K562 (cell line): ENCODE measurements at regions not wholly inside any gene's neighbourhood (a gene's known extent, or its start where the extent isn't known, plus 50 kb on each side); places are given as distances from the start of the nearest gene placed in this dataset.

ENCODE experiments used
- ATAC-seq: fragments of 200-7000 bp; cut with Tn5 transposase; 3 replicates; pipeline ENCODE4 v1.9.1; 2020; ENCODE audit warnings: moderate library complexity
- BruUV-seq: library from RNA; stranded (reverse); fragments of 400-500 nt; replicated peaks from 2 replicates; lab custom pipeline; 2021; lab: Mats Ljungman, UMichigan
- CTCF ChIA-PET: fragments of 300-600 bp; formaldehyde crosslinking; extraction: SDS; loops from one replicate; lab custom pipeline; 2021; ENCODE audit warnings: low intra/inter-chr PET ratio; lab: Yijun Ruan, JAX
- POLR2A ChIA-PET: fragments of 300-600, 350-650 bp; sonication (Branson Sonifier 250); formaldehyde crosslinking; extraction: SDS; loops from one replicate; lab custom pipeline; 2021; ENCODE audit warnings: antibody characterized with exemption, inconsistent platforms; lab: Yijun Ruan, JAX
- DNase-seq, 4 experiments: peaks; one replicate each; pipeline versions ENCODE4 v3.0.0 to v3.0.0-alpha.2; 2011 to 2018; ENCODE audit warnings: low spot score in 3 of 4, mixed read lengths in 3 of 4; ENCODE audit errors: extremely low read depth in 1 of 4
- FAIRE-seq: peaks from 2 replicates; lab custom pipeline; 2011; peaks lifted over from hg19 to GRCh38; lab: Jason Lieb, UNC
- H2AFZ ChIP-seq: 2 replicates; pipeline ENCODE4 v1.6.0; 2011; ENCODE audit warnings: low read depth, low read length, control low read depth, inconsistent platforms
- H3K27ac ChIP-seq: fragments of 200-600 bp; 3 replicates; pipeline ENCODE4 v1.8.0; 2011; ENCODE audit warnings: low read depth, mild to moderate bottlenecking, control low read depth, inconsistent platforms, low read length, moderate library complexity, mixed read lengths; ENCODE audit errors: extremely low read depth
- H3K27me3 ChIP-seq, 2 experiments: fragments of 300-600 bp in 1 of 2; 2 replicates in 1 of 2; 3 replicates in 1 of 2; pipeline versions ENCODE4 v1.6.0 to v1.8.0; 2011; ENCODE audit warnings: inconsistent platforms in 2 of 2, low read length in 2 of 2, mild to moderate bottlenecking in 1 of 2, mixed read lengths in 1 of 2, moderate library complexity in 1 of 2; ENCODE audit not compliant: control insufficient read depth in 2 of 2, insufficient read depth in 2 of 2
- H3K36me3 ChIP-seq: fragments of 300-600 bp; 3 replicates; pipeline ENCODE4 v1.8.0; 2011; ENCODE audit warnings: mild to moderate bottlenecking, low read length, inconsistent platforms; ENCODE audit not compliant: control insufficient read depth, insufficient read depth
- H3K4me1 ChIP-seq, 2 experiments: fragments of 200-600 bp in 1 of 2; replicated peaks in 1 of 2; 2 replicates in 1 of 2; 3 replicates in 1 of 2; pipeline versions ENCODE4 v1.5.1 to v1.8.0; 2011; ENCODE audit warnings: inconsistent platforms in 2 of 2, low read length in 2 of 2, mild to moderate bottlenecking in 1 of 2, mixed read lengths in 1 of 2, moderate library complexity in 1 of 2; ENCODE audit not compliant: control insufficient read depth in 2 of 2, insufficient read depth in 2 of 2
- H3K4me2 ChIP-seq: 2 replicates; pipeline ENCODE4 v1.6.1; 2011; ENCODE audit warnings: low read length, control low read depth, inconsistent platforms, mixed read lengths; ENCODE audit not compliant: insufficient read depth
- H3K4me3 ChIP-seq: fragments of 200-600 bp; sonication (generic), shearing (Covaris generic); 2 replicates; pipeline ENCODE4 v1.5.1; 2016; ENCODE audit warnings: control low read depth, inconsistent platforms
- H3K79me2 ChIP-seq: fragments of 200-600 bp; 3 replicates; pipeline ENCODE4 v1.8.0; 2011; ENCODE audit warnings: low read length, inconsistent platforms; ENCODE audit not compliant: control insufficient read depth, insufficient read depth
- H3K9ac ChIP-seq, 2 experiments: 2 replicates each; pipeline versions ENCODE4 v1.6.0 to v1.6.1; 2011; ENCODE audit warnings: low read depth in 2 of 2, low read length in 2 of 2, control low read depth in 1 of 2, inconsistent platforms in 1 of 2, mild to moderate bottlenecking in 1 of 2, mixed read lengths in 1 of 2; ENCODE audit not compliant: insufficient read depth in 1 of 2
- H3K9me1 ChIP-seq: one replicate; pipeline ENCODE4 v1.6.0; 2011; ENCODE audit warnings: inconsistent platforms, mild to moderate bottlenecking, low read length, moderate library complexity; ENCODE audit not compliant: control insufficient read depth, insufficient read depth
- H3K9me3 ChIP-seq: replicated peaks from 2 replicates; pipeline ENCODE4 v1.5.1; 2011; ENCODE audit warnings: low read depth, low read length, inconsistent platforms; ENCODE audit not compliant: control insufficient read depth, insufficient read depth
- H4K20me1 ChIP-seq: replicated peaks from 2 replicates; pipeline ENCODE4 v1.6.1; 2011; ENCODE audit warnings: low read length, inconsistent platforms, mixed read lengths; ENCODE audit not compliant: control insufficient read depth, insufficient read depth
- CCAR2 ChIP-seq: fragments of 200-400 bp; formaldehyde crosslinking; IDR thresholded peaks from 2 replicates; pipeline ENCODE4 v1.6.1; 2017; ENCODE audit warnings: mild to moderate bottlenecking, low read depth, low read length
- KAT8 ChIP-seq: fragments of 450-650 bp; IDR thresholded peaks from 2 replicates; pipeline ENCODE4 v1.6.1; 2016; ENCODE audit warnings: low read depth, mild to moderate bottlenecking
- KLF16 ChIP-seq: IDR thresholded peaks from 2 replicates; pipeline ENCODE4 v1.6.1; 2016; ENCODE audit warnings: antibody characterized with exemption
- TAF7 ChIP-seq: fragments of 450-650 bp; IDR thresholded peaks from 2 replicates; pipeline ENCODE4 v1.6.1; 2016; ENCODE audit warnings: missing genetic modification characterization, missing compliant biosample characterization
- ZNF561 ChIP-seq: fragments of 450-650 bp; formaldehyde crosslinking; conservative IDR thresholded peaks from 2 replicates; pipeline ENCODE4 v1.4.0; 2020; ENCODE audit warnings: mild to moderate bottlenecking, moderate library complexity
- WGBS: fragments of 100-300 bp; shearing (Covaris generic); methylation state at CpG from one replicate; pipeline ENCODE4 v1.1.6; 2016; ENCODE audit warnings: low coverage, mixed read lengths; ENCODE audit not compliant: insufficient coverage; ENCODE audit errors: missing lambda C conversion rate; 5-methylcytosine and 5-hydroxymethylcytosine counted together
- in situ Hi-C: fragments of 300-500 bp; cut with MboI; formaldehyde crosslinking; loops from 4 replicates; pipeline ENCODE4 v1.15.0; 2018; ENCODE audit warnings: inconsistent platforms, mixed read lengths
- intact Hi-C: fragments of 100-400 bp; cut with micrococcal nuclease; formaldehyde crosslinking; loops from 2 replicates; pipeline ENCODE4 v1.14.2; 2022
- TF ChIP-seq, protein P1 (sequence below): sonication (generic); formaldehyde crosslinking; IDR thresholded peaks from 2 replicates; pipeline ENCODE4 v1.8.0; 2022; ENCODE audit warnings: missing genetic modification reagents, mild to moderate bottlenecking, moderate library complexity, borderline replicate concordance
- TF ChIP-seq, protein P2 (sequence below): fragments of 250-450 bp; sonication (Bioruptor Pico); IDR thresholded peaks from 2 replicates; pipeline ENCODE4 v1.5.0; 2021; ENCODE audit warnings: mild to moderate bottlenecking, borderline replicate concordance
- TF ChIP-seq, protein P3 (sequence below): fragments of 150-350 bp; conservative IDR thresholded peaks from 2 replicates; pipeline ENCODE4 v1.6.1; 2014; ENCODE audit warnings: low read length
- TF ChIP-seq, protein P4 (sequence below), 3 experiments: fragments of 200-800 bp in 1 of 3; fragments of 250-450 bp in 1 of 3; fragments of 450-650 bp in 1 of 3; sonication (Bioruptor Pico) in 1 of 3; sonication (Bioruptor generic) in 1 of 3; formaldehyde crosslinking in 1 of 3; IDR thresholded peaks; 2 replicates each; pipeline versions ENCODE4 v1.6.1 to v1.8.0; 2016 to 2022; ENCODE audit warnings: mild to moderate bottlenecking in 2 of 3, missing genetic modification characterization in 2 of 3, missing compliant biosample characterization in 1 of 3, moderate library complexity in 1 of 3

- ATAC-seq (no peak), DNase-seq (no peak), FAIRE-seq (no peak)
- H3K9me3 ChIP-seq, result peaks cover 2% of the 10 kb centered on the region; the same call in 1 of the 2 replicates
- H3K4me1 ChIP-seq, result no peaks in the 10 kb centered on the region
- ChIA-PET CTCF (no interaction called here), POLR2A (no interaction called here)
- H4K20me1 ChIP-seq, result no peaks in the 10 kb centered on the region
- no peak overlapping the region for H3K9ac ChIP-seq
- H2AFZ ChIP-seq, result no peak overlapping the region
- H3K36me3 ChIP-seq, result no peaks in the 10 kb centered on the region
- no peaks in the 10 kb centered on the region for H3K9me1 ChIP-seq
- WGBS, result 0% methylated on average over 6 of the region's 6 CpGs
- BruUV-seq, result no TSS peak
- H3K27me3 ChIP-seq, result no peaks in the 10 kb centered on the region
- no peak overlapping the region for H3K4me3 ChIP-seq
- no peaks in the 10 kb centered on the region for H3K79me2 ChIP-seq
- intact Hi-C loops (no loop called here), in situ Hi-C loops (no loop called here)
- no peak overlapping the region for H3K27ac ChIP-seq
- no peak overlapping the region for H3K4me2 ChIP-seq
- no peak for TF ChIP-seq KAT8
- TF ChIP-seq TAF7, result no peak
- TF ChIP-seq, protein P1, sequence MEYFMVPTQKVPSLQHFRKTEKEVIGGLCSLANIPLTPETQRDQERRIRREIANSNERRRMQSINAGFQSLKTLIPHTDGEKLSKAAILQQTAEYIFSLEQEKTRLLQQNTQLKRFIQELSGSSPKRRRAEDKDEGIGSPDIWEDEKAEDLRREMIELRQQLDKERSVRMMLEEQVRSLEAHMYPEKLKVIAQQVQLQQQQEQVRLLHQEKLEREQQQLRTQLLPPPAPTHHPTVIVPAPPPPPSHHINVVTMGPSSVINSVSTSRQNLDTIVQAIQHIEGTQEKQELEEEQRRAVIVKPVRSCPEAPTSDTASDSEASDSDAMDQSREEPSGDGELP (CRISPR knock-in tag), result no peak
- TF ChIP-seq, protein P2, sequence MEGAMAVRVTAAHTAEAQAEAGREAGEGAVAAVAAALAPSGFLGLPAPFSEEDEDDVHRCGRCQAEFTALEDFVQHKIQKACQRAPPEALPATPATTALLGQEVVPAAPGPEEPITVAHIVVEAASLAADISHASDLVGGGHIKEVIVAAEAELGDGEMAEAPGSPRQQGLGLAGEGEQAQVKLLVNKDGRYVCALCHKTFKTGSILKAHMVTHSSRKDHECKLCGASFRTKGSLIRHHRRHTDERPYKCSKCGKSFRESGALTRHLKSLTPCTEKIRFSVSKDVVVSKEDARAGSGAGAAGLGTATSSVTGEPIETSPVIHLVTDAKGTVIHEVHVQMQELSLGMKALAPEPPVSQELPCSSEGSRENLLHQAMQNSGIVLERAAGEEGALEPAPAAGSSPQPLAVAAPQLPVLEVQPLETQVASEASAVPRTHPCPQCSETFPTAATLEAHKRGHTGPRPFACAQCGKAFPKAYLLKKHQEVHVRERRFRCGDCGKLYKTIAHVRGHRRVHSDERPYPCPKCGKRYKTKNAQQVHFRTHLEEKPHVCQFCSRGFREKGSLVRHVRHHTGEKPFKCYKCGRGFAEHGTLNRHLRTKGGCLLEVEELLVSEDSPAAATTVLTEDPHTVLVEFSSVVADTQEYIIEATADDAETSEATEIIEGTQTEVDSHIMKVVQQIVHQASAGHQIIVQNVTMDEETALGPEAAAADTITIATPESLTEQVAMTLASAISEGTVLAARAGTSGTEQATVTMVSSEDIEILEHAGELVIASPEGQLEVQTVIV (CRISPR knock-in tag), result no peak
- TF ChIP-seq, protein P3, sequence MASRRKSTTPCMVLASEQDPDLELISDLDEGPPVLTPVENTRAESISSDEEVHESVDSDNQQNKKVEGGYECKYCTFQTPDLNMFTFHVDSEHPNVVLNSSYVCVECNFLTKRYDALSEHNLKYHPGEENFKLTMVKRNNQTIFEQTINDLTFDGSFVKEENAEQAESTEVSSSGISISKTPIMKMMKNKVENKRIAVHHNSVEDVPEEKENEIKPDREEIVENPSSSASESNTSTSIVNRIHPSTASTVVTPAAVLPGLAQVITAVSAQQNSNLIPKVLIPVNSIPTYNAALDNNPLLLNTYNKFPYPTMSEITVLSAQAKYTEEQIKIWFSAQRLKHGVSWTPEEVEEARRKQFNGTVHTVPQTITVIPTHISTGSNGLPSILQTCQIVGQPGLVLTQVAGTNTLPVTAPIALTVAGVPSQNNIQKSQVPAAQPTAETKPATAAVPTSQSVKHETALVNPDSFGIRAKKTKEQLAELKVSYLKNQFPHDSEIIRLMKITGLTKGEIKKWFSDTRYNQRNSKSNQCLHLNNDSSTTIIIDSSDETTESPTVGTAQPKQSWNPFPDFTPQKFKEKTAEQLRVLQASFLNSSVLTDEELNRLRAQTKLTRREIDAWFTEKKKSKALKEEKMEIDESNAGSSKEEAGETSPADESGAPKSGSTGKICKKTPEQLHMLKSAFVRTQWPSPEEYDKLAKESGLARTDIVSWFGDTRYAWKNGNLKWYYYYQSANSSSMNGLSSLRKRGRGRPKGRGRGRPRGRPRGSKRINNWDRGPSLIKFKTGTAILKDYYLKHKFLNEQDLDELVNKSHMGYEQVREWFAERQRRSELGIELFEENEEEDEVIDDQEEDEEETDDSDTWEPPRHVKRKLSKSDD, result no peak
- no peak for TF ChIP-seq CCAR2
- no peak for TF ChIP-seq KLF16
- TF ChIP-seq ZNF561 (CRISPR knock-in tag), result no peak
- TF ChIP-seq, protein P4, sequence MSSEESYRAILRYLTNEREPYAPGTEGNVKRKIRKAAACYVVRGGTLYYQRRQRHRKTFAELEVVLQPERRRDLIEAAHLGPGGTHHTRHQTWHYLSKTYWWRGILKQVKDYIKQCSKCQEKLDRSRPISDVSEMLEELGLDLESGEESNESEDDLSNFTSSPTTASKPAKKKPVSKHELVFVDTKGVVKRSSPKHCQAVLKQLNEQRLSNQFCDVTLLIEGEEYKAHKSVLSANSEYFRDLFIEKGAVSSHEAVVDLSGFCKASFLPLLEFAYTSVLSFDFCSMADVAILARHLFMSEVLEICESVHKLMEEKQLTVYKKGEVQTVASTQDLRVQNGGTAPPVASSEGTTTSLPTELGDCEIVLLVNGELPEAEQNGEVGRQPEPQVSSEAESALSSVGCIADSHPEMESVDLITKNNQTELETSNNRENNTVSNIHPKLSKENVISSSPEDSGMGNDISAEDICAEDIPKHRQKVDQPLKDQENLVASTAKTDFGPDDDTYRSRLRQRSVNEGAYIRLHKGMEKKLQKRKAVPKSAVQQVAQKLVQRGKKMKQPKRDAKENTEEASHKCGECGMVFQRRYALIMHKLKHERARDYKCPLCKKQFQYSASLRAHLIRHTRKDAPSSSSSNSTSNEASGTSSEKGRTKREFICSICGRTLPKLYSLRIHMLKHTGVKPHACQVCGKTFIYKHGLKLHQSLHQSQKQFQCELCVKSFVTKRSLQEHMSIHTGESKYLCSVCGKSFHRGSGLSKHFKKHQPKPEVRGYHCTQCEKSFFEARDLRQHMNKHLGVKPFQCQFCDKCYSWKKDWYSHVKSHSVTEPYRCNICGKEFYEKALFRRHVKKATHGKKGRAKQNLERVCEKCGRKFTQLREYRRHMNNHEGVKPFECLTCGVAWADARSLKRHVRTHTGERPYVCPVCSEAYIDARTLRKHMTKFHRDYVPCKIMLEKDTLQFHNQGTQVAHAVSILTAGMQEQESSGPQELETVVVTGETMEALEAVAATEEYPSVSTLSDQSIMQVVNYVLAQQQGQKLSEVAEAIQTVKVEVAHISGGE (CRISPR knock-in tag; IDR thresholded peaks at IDR 0.05), result no peak
Observed at GRCh38 chr15:47587940-47588802, 129.1 kb upstream of the SEMA6D start.
